ENCODE measurements at regions not wholly inside any gene's neighbourhood (a gene's known extent, or its start where the extent isn't known, plus 50 kb on each side); places are given as distances from the start of the nearest gene placed in this dataset.

DNA sequence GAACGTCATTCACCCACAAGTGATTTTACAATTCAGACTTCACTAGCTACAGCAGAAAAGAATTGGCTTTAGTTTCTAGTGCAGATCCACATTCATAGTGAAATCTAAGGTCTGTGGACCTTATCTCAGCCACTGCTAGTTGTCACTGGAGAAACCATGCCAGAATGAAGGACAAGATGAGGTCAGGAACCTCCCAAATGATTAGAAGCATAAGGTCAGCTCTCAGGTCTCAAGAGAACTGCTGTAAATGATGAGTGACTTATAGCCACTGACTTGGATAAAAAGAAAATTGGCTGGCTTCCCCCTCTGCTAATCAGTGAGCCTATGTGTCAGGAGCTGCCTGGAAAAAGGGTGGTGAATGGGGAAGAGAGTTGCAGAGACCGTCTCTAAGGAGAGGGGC lies 265.3 kb upstream of the BMP2 start:
- BruUV-seq (replicated peaks), result no TSS peak
- peaks cover 0 to 6% of the 10 kb centered on the region in 2 experiments; a peak in 1 of 4 replicates for H3K9me3 ChIP-seq (ENCODE audit: control insufficient read depth in 1 of 2, insufficient read depth in 1 of 2, low read depth in 1 of 2, low read length in 2 of 2)
- no peaks in the 10 kb centered on the region for H3K9me2 ChIP-seq (ENCODE audit: insufficient read depth)
- no peak for ATAC-seq
- ChIA-PET RAD21 (ENCODE audit: low non-redundant PET in 1 of 2, low total read pairs in 2 of 2, uncharacterized antibody in 2 of 2, unreplicated experiment in 2 of 2) (no interaction called here), CTCF (no interaction called here), POLR2A (no interaction called here)
- H3K4me1 ChIP-seq (ENCODE audit: control insufficient read depth in 1 of 2, insufficient read depth in 2 of 2, low read length in 2 of 2), result no peaks in the 10 kb centered on the region
- H3K9ac ChIP-seq (ENCODE audit: low read length), result no peak overlapping the region
- no peaks in the 10 kb centered on the region for H4K20me1 ChIP-seq (ENCODE audit: insufficient read depth)
- no peaks in the 10 kb centered on the region for H3K36me3 ChIP-seq (ENCODE audit: control insufficient read depth in 1 of 2, insufficient read depth in 2 of 2, low read length in 2 of 2)
- H2AFZ ChIP-seq (ENCODE audit: low read depth, low read length, poor library complexity, severe bottlenecking), result no peak overlapping the region
- no peak overlapping the region for H3K4me2 ChIP-seq (ENCODE audit: low read length)
- TF ChIP-seq, protein P1, sequence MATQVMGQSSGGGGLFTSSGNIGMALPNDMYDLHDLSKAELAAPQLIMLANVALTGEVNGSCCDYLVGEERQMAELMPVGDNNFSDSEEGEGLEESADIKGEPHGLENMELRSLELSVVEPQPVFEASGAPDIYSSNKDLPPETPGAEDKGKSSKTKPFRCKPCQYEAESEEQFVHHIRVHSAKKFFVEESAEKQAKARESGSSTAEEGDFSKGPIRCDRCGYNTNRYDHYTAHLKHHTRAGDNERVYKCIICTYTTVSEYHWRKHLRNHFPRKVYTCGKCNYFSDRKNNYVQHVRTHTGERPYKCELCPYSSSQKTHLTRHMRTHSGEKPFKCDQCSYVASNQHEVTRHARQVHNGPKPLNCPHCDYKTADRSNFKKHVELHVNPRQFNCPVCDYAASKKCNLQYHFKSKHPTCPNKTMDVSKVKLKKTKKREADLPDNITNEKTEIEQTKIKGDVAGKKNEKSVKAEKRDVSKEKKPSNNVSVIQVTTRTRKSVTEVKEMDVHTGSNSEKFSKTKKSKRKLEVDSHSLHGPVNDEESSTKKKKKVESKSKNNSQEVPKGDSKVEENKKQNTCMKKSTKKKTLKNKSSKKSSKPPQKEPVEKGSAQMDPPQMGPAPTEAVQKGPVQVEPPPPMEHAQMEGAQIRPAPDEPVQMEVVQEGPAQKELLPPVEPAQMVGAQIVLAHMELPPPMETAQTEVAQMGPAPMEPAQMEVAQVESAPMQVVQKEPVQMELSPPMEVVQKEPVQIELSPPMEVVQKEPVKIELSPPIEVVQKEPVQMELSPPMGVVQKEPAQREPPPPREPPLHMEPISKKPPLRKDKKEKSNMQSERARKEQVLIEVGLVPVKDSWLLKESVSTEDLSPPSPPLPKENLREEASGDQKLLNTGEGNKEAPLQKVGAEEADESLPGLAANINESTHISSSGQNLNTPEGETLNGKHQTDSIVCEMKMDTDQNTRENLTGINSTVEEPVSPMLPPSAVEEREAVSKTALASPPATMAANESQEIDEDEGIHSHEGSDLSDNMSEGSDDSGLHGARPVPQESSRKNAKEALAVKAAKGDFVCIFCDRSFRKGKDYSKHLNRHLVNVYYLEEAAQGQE (IDR thresholded peaks at IDR 0.05; ENCODE audit: low read depth), result no peak
- TF ChIP-seq SIN3A (IDR thresholded peaks at IDR 0.05; ENCODE audit: low read depth), result no peak
- no peak for TF ChIP-seq ZFX (IDR thresholded peaks at IDR 0.05)
- TF ChIP-seq EZH2 (IDR thresholded peaks at IDR 0.05), result no peak
- no peak for TF ChIP-seq EZH2phosphoT487 (IDR thresholded peaks at IDR 0.05; ENCODE audit: borderline replicate concordance)
- TF ChIP-seq, protein P2, sequence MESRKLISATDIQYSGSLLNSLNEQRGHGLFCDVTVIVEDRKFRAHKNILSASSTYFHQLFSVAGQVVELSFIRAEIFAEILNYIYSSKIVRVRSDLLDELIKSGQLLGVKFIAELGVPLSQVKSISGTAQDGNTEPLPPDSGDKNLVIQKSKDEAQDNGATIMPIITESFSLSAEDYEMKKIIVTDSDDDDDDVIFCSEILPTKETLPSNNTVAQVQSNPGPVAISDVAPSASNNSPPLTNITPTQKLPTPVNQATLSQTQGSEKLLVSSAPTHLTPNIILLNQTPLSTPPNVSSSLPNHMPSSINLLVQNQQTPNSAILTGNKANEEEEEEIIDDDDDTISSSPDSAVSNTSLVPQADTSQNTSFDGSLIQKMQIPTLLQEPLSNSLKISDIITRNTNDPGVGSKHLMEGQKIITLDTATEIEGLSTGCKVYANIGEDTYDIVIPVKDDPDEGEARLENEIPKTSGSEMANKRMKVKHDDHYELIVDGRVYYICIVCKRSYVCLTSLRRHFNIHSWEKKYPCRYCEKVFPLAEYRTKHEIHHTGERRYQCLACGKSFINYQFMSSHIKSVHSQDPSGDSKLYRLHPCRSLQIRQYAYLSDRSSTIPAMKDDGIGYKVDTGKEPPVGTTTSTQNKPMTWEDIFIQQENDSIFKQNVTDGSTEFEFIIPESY (IDR thresholded peaks at IDR 0.05; ENCODE audit: extremely low read depth, insufficient replicate concordance, low read length), result no peak
- no peak for TF ChIP-seq JUND (IDR thresholded peaks at IDR 0.05)
- TF ChIP-seq SP1 (IDR thresholded peaks at IDR 0.05; ENCODE audit: low read depth), result no peak
- no peak for TF ChIP-seq ELF1 (IDR thresholded peaks at IDR 0.05; ENCODE audit: borderline replicate concordance, low read depth)
- TF ChIP-seq YY1 (IDR thresholded peaks at IDR 0.05; ENCODE audit: extremely low read depth, insufficient replicate concordance, low read depth, low read length), result no peak
- no peak for TF ChIP-seq TCF7L2 (IDR thresholded peaks at IDR 0.05; ENCODE audit: borderline replicate concordance, extremely low read depth, insufficient read depth, insufficient read length)
- TF ChIP-seq, protein P3, sequence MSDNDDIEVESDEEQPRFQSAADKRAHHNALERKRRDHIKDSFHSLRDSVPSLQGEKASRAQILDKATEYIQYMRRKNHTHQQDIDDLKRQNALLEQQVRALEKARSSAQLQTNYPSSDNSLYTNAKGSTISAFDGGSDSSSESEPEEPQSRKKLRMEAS (IDR thresholded peaks at IDR 0.05), result no peak
- intact Hi-C loops (cut with micrococcal nuclease), result no loop called here
- no peak overlapping the region for H3K4me3 ChIP-seq (replicated peaks in 1 of 2; ENCODE audit: low read depth in 1 of 2, low read length in 2 of 2)
- no peak for DNase-seq (ENCODE audit: low read depth, low spot score)
- no peaks in the 10 kb centered on the region for H3K79me2 ChIP-seq (ENCODE audit: insufficient read depth, low read length)
- H3K27ac ChIP-seq (ENCODE audit: low read depth, low read length), result no peak overlapping the region
- H3K27me3 ChIP-seq (ENCODE audit: insufficient read depth, low read length), result no peaks in the 10 kb centered on the region

All from HCT116 (cell line).